Adrenal gland (tissue), 9 donors: ENCODE measurements at regions not wholly inside any gene's neighbourhood (a gene's known extent, or its start where the extent isn't known, plus 50 kb on each side); places are given as distances from the start of the nearest gene placed in this dataset.

ENCODE experiments used
- DNase-seq, 7 donors: peaks; one replicate each; pipeline ENCODE4 v3.0.0-alpha.2; 2019 to 2020
- H3K27ac ChIP-seq, 5 donors: fragments of 200-600 bp; sonication (generic) in 4 of 5; 1 replicate in 3 of 5; 2 replicates in 2 of 5; pipeline versions ENCODE4 v1.5.1 to v1.8.0; 2016 to 2020; ENCODE audit warnings: mild to moderate bottlenecking in 1 of 5
- H3K27me3 ChIP-seq: fragments of 200-600 bp; 2 replicates; pipeline ENCODE4 v1.8.0; 2021
- H3K36me3 ChIP-seq, 2 donors: fragments of 200-600 bp; replicated peaks in 1 of 2; 1 replicate in 1 of 2; 2 replicates in 1 of 2; pipeline versions ENCODE4 v1.5.1 to v1.8.0; 2018 to 2022
- H3K4me1 ChIP-seq, 2 donors: fragments of 200-600 bp; replicated peaks in 1 of 2; 1 replicate in 1 of 2; 2 replicates in 1 of 2; pipeline versions ENCODE4 v1.5.1 to v1.8.0; 2018 to 2021
- H3K4me3 ChIP-seq, 4 donors: fragments of 200-600 bp; sonication (generic) in 3 of 4; one replicate each; pipeline ENCODE4 v1.5.1; 2016 to 2018
- H3K9me3 ChIP-seq, 3 donors: fragments of 200-600 bp; sonication (generic) in 1 of 3; replicated peaks in 1 of 3; 1 replicate in 2 of 3; 2 replicates in 1 of 3; pipeline versions ENCODE4 v1.5.1 to v1.8.0; 2016 to 2021
- POLR2A ChIP-seq, 2 donors: fragments of 450-650 bp; IDR thresholded peaks; one replicate each; pipeline ENCODE4 v1.6.1; 2017; ENCODE audit warnings: antibody characterized with exemption in 2 of 2, mild to moderate bottlenecking in 2 of 2, moderate library complexity in 1 of 2
- WGBS, 4 donors: extraction: QIAGEN DNeasy Blood & Tissue Kit in 2 of 4; methylation state at CpG; one replicate each; pipeline versions ENCODE4 v1.1.5 to v1.1.7; 2013 to 2017; 5-methylcytosine and 5-hydroxymethylcytosine counted together
- intact Hi-C, 2 donors: fragments of 100-400 bp; cut with DNase I; formaldehyde crosslinking; loops; one replicate each; pipeline versions ENCODE4 v1.14.1 to v1.15.0; 2022 to 2023
- TF ChIP-seq, protein P1 (sequence below), 6 experiments: fragments of 450-650 bp in 4 of 6; fragments of 200-600 bp in 2 of 6; sonication (generic) in 1 of 6; IDR thresholded peaks; 1 replicate in 5 of 6; 2 replicates in 1 of 6; pipeline versions ENCODE4 v1.5.1 to v1.8.0; 2016 to 2021; ENCODE audit warnings: antibody characterized with exemption in 6 of 6, mild to moderate bottlenecking in 2 of 6, moderate library complexity in 1 of 6
- donor health status: healthy with polysubstance abuse.
- donor health status: Bipolar disorder and iron deficiency.
- donor health status: DM: yes; HTN: yes; CAD: no.
- donor health status: DM: no; HTN: no; CAD: no.
- donor health status: DM: no; HTN: no; CAD: no.

GRCh38 chr2:63695583-63695982, 106.8 kb downstream of the MDH1 start:
- H3K4me1 ChIP-seq, result no peaks in the 10 kb centered on the region
- no peak overlapping the region for H3K4me3 ChIP-seq
- no peak for DNase-seq
- no peak overlapping the region for H3K27ac ChIP-seq
- H3K9me3 ChIP-seq, result no peaks in the 10 kb centered on the region
- TF ChIP-seq POLR2A (IDR thresholded peaks at IDR 0.05), result no peak
- TF ChIP-seq, protein P1, sequence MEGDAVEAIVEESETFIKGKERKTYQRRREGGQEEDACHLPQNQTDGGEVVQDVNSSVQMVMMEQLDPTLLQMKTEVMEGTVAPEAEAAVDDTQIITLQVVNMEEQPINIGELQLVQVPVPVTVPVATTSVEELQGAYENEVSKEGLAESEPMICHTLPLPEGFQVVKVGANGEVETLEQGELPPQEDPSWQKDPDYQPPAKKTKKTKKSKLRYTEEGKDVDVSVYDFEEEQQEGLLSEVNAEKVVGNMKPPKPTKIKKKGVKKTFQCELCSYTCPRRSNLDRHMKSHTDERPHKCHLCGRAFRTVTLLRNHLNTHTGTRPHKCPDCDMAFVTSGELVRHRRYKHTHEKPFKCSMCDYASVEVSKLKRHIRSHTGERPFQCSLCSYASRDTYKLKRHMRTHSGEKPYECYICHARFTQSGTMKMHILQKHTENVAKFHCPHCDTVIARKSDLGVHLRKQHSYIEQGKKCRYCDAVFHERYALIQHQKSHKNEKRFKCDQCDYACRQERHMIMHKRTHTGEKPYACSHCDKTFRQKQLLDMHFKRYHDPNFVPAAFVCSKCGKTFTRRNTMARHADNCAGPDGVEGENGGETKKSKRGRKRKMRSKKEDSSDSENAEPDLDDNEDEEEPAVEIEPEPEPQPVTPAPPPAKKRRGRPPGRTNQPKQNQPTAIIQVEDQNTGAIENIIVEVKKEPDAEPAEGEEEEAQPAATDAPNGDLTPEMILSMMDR (IDR thresholded peaks at IDR 0.05), result no peak
- H3K27me3 ChIP-seq, result no peaks in the 10 kb centered on the region
- intact Hi-C loops, result loop anchor here (5.0 to 10.0 kb wide), 2 partner anchors 159 to 167 kb away; no protein-coding TSS in a partner anchor
- no peaks in the 10 kb centered on the region for H3K36me3 ChIP-seq

GRCh38 chr2:63696496-63696895, 107.7 kb downstream of the MDH1 start:
- no peak for DNase-seq
- Histone ChIP-seq H3K27ac (no peak overlapping the region), H3K9me3 (no peaks in the 10 kb centered on the region), H3K4me3 (no peak overlapping the region), H3K27me3 (no peaks in the 10 kb centered on the region), H3K36me3 (no peaks in the 10 kb centered on the region), H3K4me1 (no peaks in the 10 kb centered on the region)
- intact Hi-C loops, result loop anchor here (5.0 to 10.0 kb wide), 2 partner anchors 158 to 166 kb away; no protein-coding TSS in a partner anchor
- TF ChIP-seq POLR2A (IDR thresholded peaks at IDR 0.05), result no peak
- TF ChIP-seq, protein P1 (IDR thresholded peaks at IDR 0.05), result no peak
- WGBS, 4 donors, result 70 to 88% (median 84%) methylated on average over 1 of the region's 1 CpG

DNA sequence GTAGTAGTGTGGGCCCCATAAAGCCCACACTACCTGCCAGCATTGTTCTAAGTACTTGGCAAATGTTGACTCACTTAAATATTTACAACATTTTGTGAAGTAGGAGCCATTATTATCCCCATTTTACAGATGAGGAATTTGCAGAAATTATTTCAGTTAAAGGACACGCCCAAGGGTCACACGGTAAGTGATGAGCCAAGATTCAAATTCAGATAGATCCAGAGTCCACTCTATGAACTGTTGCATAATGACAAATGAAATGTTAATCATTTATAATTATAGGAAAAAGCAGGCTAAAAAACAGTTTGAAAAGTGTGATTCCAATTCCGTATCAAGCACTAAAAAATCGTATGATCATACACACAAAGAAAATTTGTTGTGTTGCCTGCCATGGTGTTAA, 108.4 kb downstream of the MDH1 start:
- H3K36me3 ChIP-seq, result no peaks in the 10 kb centered on the region
- intact Hi-C loops, result loop anchor here (5.0 to 10.0 kb wide), 2 partner anchors 158 to 165 kb away; no protein-coding TSS in a partner anchor
- H3K9me3 ChIP-seq, result no peaks in the 10 kb centered on the region
- TF ChIP-seq POLR2A (IDR thresholded peaks at IDR 0.05), result no peak
- TF ChIP-seq, protein P1 (IDR thresholded peaks at IDR 0.05), result no peak
- H3K27ac ChIP-seq, result no peak overlapping the region
- no peak overlapping the region for H3K4me3 ChIP-seq
- no peak for DNase-seq
- H3K27me3 ChIP-seq, result no peaks in the 10 kb centered on the region
- H3K4me1 ChIP-seq, result no peaks in the 10 kb centered on the region
- 93 to 95% (median 95%) methylated on average over 4 of the region's 4 CpGs for WGBS, 4 donors

- intact Hi-C loops, result loop anchor here (5.0 to 10.0 kb wide), 2 partner anchors 156 to 163 kb away; no protein-coding TSS in a partner anchor
- DNase-seq, result peak; percentile 29 to 68 (median 50)
- no peaks in the 10 kb centered on the region for H3K9me3 ChIP-seq
- no peaks in the 10 kb centered on the region for H3K27me3 ChIP-seq
- H3K4me1 ChIP-seq, result no peaks in the 10 kb centered on the region
- no peak overlapping the region for H3K4me3 ChIP-seq
- no peaks in the 10 kb centered on the region for H3K36me3 ChIP-seq
- 46 to 64% (median 48%) methylated on average over 4 to 6 of the region's 6 CpGs for WGBS, 4 donors
- TF ChIP-seq POLR2A (IDR thresholded peaks at IDR 0.05), result no peak
- TF ChIP-seq, protein P1 (IDR thresholded peaks at IDR 0.05), result peak; percentile 21 to 65 (median 58)
- peak overlapping the region in 1 of 5 donors; percentile 46 for H3K27ac ChIP-seq
Observed at GRCh38 chr2:63698786-63699548, 110.2 kb downstream of the MDH1 start.
